SK-N-SH (cell line): ENCODE measurements at regions not wholly inside any gene's neighbourhood (a gene's known extent, or its start where the extent isn't known, plus 50 kb on each side); places are given as distances from the start of the nearest gene placed in this dataset.
A peak's percentile ranks its signal among the peaks of the same experiment; 100 is the strongest.
"Not testable (repeated sequence)": the region's sequence is repeated elsewhere in the genome, so short reads cannot be mapped to it uniquely, and the experiment has no call there.

Experiments
- CTCF ChIA-PET: fragments of 300-600, 350-600 bp; formaldehyde crosslinking; extraction: SDS; loops from one replicate; lab custom pipeline; 2021; lab: Yijun Ruan, JAX
- POLR2A ChIA-PET: fragments of 350-600 bp; sonication (Branson Sonifier 250); formaldehyde crosslinking; extraction: SDS; loops from one replicate; lab custom pipeline; 2020; ENCODE audit warnings: antibody characterized with exemption, inconsistent platforms; lab: Yijun Ruan, JAX
- DNase-seq: peaks from one replicate; pipeline ENCODE4 v3.0.0; 2012
- H2AFZ ChIP-seq: fragments of 200-600 bp; sonication (generic); 2 replicates; pipeline ENCODE4 v1.8.1; 2016; ENCODE audit warnings: antibody characterized with exemption, mild to moderate bottlenecking, low read depth
- H3F3A ChIP-seq: fragments of 200-600 bp; sonication (generic); replicated peaks from 2 replicates; pipeline ENCODE3; 2016; ENCODE audit warnings: antibody characterized with exemption, mild to moderate bottlenecking; ENCODE audit not compliant: insufficient read depth
- H3K27ac ChIP-seq, 2 experiments: fragments of 200-500 bp in 1 of 2; fragments of 200-600 bp in 1 of 2; sonication (Bioruptor generic) in 1 of 2; sonication (generic), shearing (Covaris generic) in 1 of 2; 2 replicates each; pipeline versions ENCODE4 v1.5.1 to v1.6.1; 2014 to 2016; ENCODE audit warnings: low read depth in 2 of 2, inconsistent platforms in 1 of 2, low read length in 1 of 2, mild to moderate bottlenecking in 1 of 2, mixed read lengths in 1 of 2
- H3K27me3 ChIP-seq: fragments of 200-600 bp; sonication (generic), shearing (Covaris generic); 2 replicates; pipeline ENCODE4 v1.6.1; 2016; ENCODE audit warnings: mixed run types; ENCODE audit not compliant: insufficient read depth
- H3K36me3 ChIP-seq, 2 experiments: fragments of 200-500 bp in 1 of 2; fragments of 200-600 bp in 1 of 2; sonication (Bioruptor generic) in 1 of 2; sonication (generic) in 1 of 2; replicated peaks in 1 of 2; 2 replicates each; pipeline versions ENCODE3 to v1.5.1; 2014 to 2016; ENCODE audit warnings: low read length in 1 of 2, mild to moderate bottlenecking in 1 of 2; ENCODE audit not compliant: insufficient read depth in 2 of 2, control insufficient read depth in 1 of 2
- H3K4me1 ChIP-seq, 2 experiments: fragments of 200-500 bp in 1 of 2; fragments of 200-600 bp in 1 of 2; sonication (Bioruptor generic) in 1 of 2; sonication (generic), shearing (Covaris generic) in 1 of 2; 2 replicates each; pipeline versions ENCODE4 v1.5.1 to v1.6.1; 2014 to 2016; ENCODE audit warnings: low read depth in 1 of 2, low read length in 1 of 2, mixed run types in 1 of 2; ENCODE audit not compliant: insufficient read depth in 2 of 2, control insufficient read depth in 1 of 2
- H3K4me2 ChIP-seq: fragments of 200-600 bp; sonication (generic), shearing (Covaris generic); 2 replicates; pipeline ENCODE4 v1.6.1; 2017; ENCODE audit warnings: mixed run types
- H3K4me3 ChIP-seq, 2 experiments: fragments of 200-500 bp in 1 of 2; fragments of 200-600 bp in 1 of 2; sonication (Bioruptor generic) in 1 of 2; sonication (generic), shearing (Covaris generic) in 1 of 2; 2 replicates each; pipeline versions ENCODE4 v1.5.1 to v1.8.1; 2014 to 2016; ENCODE audit warnings: low read depth in 2 of 2, inconsistent platforms in 1 of 2, low read length in 1 of 2, mild to moderate bottlenecking in 1 of 2, mixed read lengths in 1 of 2, moderate library complexity in 1 of 2
- H3K79me2 ChIP-seq: fragments of 200-600 bp; sonication (generic); 2 replicates; pipeline ENCODE4 v1.8.1; 2017; ENCODE audit warnings: mild to moderate bottlenecking; ENCODE audit not compliant: insufficient read depth
- H3K9ac ChIP-seq: fragments of 200-600 bp; sonication (generic); 2 replicates; pipeline ENCODE4 v1.6.1; 2017; ENCODE audit warnings: mixed run types
- H3K9me2 ChIP-seq: fragments of 200-600 bp; sonication (generic); 2 replicates; pipeline ENCODE4 v1.6.1; 2017; ENCODE audit warnings: mixed run types
- H3K9me3 ChIP-seq: fragments of 200-600 bp; sonication (generic); 2 replicates; pipeline ENCODE4 v1.6.1; 2017; ENCODE audit warnings: mixed run types, mild to moderate bottlenecking, moderate library complexity
- H4K20me1 ChIP-seq: fragments of 200-600 bp; sonication (generic); 2 replicates; pipeline ENCODE4 v1.6.1; 2017; ENCODE audit warnings: mild to moderate bottlenecking, mixed run types; ENCODE audit not compliant: insufficient read depth
- CHD2 ChIP-seq: fragments of 150-350 bp; IDR thresholded peaks from 2 replicates; pipeline ENCODE4 v1.6.1; 2018; ENCODE audit warnings: low read length; ENCODE audit not compliant: partially characterized antibody
- ELF1 ChIP-seq: IDR thresholded peaks from 2 replicates; pipeline ENCODE4 v1.4.0; 2012
- EP300 ChIP-seq, 2 experiments: IDR thresholded peaks; 2 replicates each; pipeline versions ENCODE4 v1.4.0 to v1.6.1; 2012; ENCODE audit warnings: borderline replicate concordance in 1 of 2, low read depth in 1 of 2, low read length in 1 of 2
- FOSL2 ChIP-seq: IDR thresholded peaks from 2 replicates; pipeline ENCODE4 v1.4.0; 2012; ENCODE audit warnings: low read depth, mild to moderate bottlenecking, moderate library complexity, borderline replicate concordance
- GABPA ChIP-seq: IDR thresholded peaks from 2 replicates; pipeline ENCODE4 v1.4.0; 2012; ENCODE audit warnings: low read depth, mild to moderate bottlenecking
- GATA2 ChIP-seq: sonication (generic); formaldehyde crosslinking; IDR thresholded peaks from 2 replicates; pipeline ENCODE4 v1.5.0; 2020; ENCODE audit warnings: mild to moderate bottlenecking, missing genetic modification reagents
- IRF3 ChIP-seq: fragments of 150-350 bp; IDR thresholded peaks from 2 replicates; pipeline ENCODE4 v1.6.1; 2016; ENCODE audit warnings: mild to moderate bottlenecking, low read depth, low read length
- JUND ChIP-seq: IDR thresholded peaks from 2 replicates; pipeline ENCODE4 v1.4.0; 2012
- MEF2A ChIP-seq: IDR thresholded peaks from 2 replicates; pipeline ENCODE4 v1.4.0; 2012; ENCODE audit warnings: low read depth, borderline replicate concordance
- PBX3 ChIP-seq: IDR thresholded peaks from 2 replicates; pipeline ENCODE4; 2012
- RXRA ChIP-seq: IDR thresholded peaks from 2 replicates; pipeline ENCODE4 v1.4.0; 2012; ENCODE audit warnings: low read depth, mild to moderate bottlenecking, borderline replicate concordance
- TCF12 ChIP-seq: IDR thresholded peaks from 2 replicates; pipeline ENCODE4 v1.4.0; 2012
- WGBS: methylation state at CpG from one replicate; pipeline ENCODE4 v1.1.6; 2017; ENCODE audit warnings: low lambda C conversion rate; 5-methylcytosine and 5-hydroxymethylcytosine counted together

- POLR2A ChIA-PET, CTCF ChIA-PET, DNase-seq, H3F3A ChIP-seq, H3K9me2 ChIP-seq, H3K9me3 ChIP-seq, H3K27ac ChIP-seq, H3K27me3 ChIP-seq, H3K36me3 ChIP-seq, H3K79me2 ChIP-seq, H3K4me2 ChIP-seq, H3K4me3 ChIP-seq, H4K20me1 ChIP-seq, H3K4me1 ChIP-seq, H3K9ac ChIP-seq, H2AFZ ChIP-seq: not testable (repeated sequence)
- 59% methylated on average over 3 of the region's 3 CpGs for WGBS
Measured at GRCh38 chr4:101632766-101633165, 157.8 kb upstream of the BANK1 start.

- no peak for TF ChIP-seq MEF2A
- TF ChIP-seq GATA2 (CRISPR knock-in tag) = no peak
- no peak for TF ChIP-seq IRF3
- TF ChIP-seq ELF1 = no peak
- TF ChIP-seq PBX3 = no peak
- no peak for TF ChIP-seq EP300 (IDR thresholded peaks at IDR 0.05; ENCODE audit: borderline replicate concordance in 1 of 2, low read depth in 1 of 2, low read length in 1 of 2)
- TF ChIP-seq JUND = no peak
- Histone ChIP-seq H3K27me3 (no peaks in the 10 kb centered on the region), H4K20me1 (no peaks in the 10 kb centered on the region), H2AFZ (no peak overlapping the region), H3K27ac (no peak overlapping the region), H3K4me3 (no peak overlapping the region), H3K9me3 (no peaks in the 10 kb centered on the region), H3K79me2 (no peaks in the 10 kb centered on the region), H3K4me1 (no peaks in the 10 kb centered on the region), H3K9ac (no peak overlapping the region), H3K4me2 (no peak overlapping the region), H3K36me3 (no peaks in the 10 kb centered on the region), H3F3A (no peaks in the 10 kb centered on the region), H3K9me2 (no peaks in the 10 kb centered on the region)
- no peak for DNase-seq
- 84% methylated on average over 4 of the region's 4 CpGs for WGBS
- ChIA-PET CTCF (no interaction called here), POLR2A (no interaction called here)
Measured at GRCh38 chr4:101630319-101630986, 160.1 kb upstream of the BANK1 start.

- H3K4me2 ChIP-seq = peak overlapping the region; percentile 11; the same call in 1 of the 2 replicates
- H2AFZ ChIP-seq = peak overlapping the region; percentile 62
- H3K9me2 ChIP-seq = no peaks in the 10 kb centered on the region
- ChIA-PET CTCF (no interaction called here), POLR2A (no interaction called here)
- no peak overlapping the region for H3K4me3 ChIP-seq
- no peaks in the 10 kb centered on the region for H3K9me3 ChIP-seq
- no peaks in the 10 kb centered on the region for H4K20me1 ChIP-seq
- WGBS = 18% methylated on average over 2 of the region's 2 CpGs
- no peak for DNase-seq
- peak overlapping the region; percentile 46 to 51 for H3K27ac ChIP-seq
- H3K27me3 ChIP-seq = no peaks in the 10 kb centered on the region
- H3K79me2 ChIP-seq = no peaks in the 10 kb centered on the region
- H3K9ac ChIP-seq = no peak overlapping the region
- peaks cover 0 to 3% of the 10 kb centered on the region in 2 experiments; a peak in 1 of 4 replicates for H3K4me1 ChIP-seq
- peaks cover 5% of the 10 kb centered on the region for H3F3A ChIP-seq
- TF ChIP-seq TCF12 = peak; percentile 79
- TF ChIP-seq CHD2 = no peak
- no peak for TF ChIP-seq GABPA
- 0 out of 2 replicates have a peak, but pooled peaks have one; percentile 16 for TF ChIP-seq RXRA
- peak; percentile 30; the same call in 1 of the 2 replicates for TF ChIP-seq FOSL2
- H3K36me3 ChIP-seq = no peaks in the 10 kb centered on the region
Measured at GRCh38 chr4:101621120-101621519, 169.4 kb upstream of the BANK1 start.
